NCI-H345 (cell line): ENCODE measurements at regions not wholly inside any gene's neighbourhood (a gene's known extent, or its start where the extent isn't known, plus 50 kb on each side); places are given as distances from the start of the nearest gene placed in this dataset.

Experiments
- DNase-seq: peaks from one replicate; lab custom pipeline; 2025; lab: John Stamatoyannopoulos, UW

- DNase-seq = no peak
Observed at GRCh38 chr2:226680719-226681118, 118.9 kb downstream of the IRS1 start.

GRCh38 chr2:226679389-226680065 lies 120.1 kb downstream of the IRS1 start:
- DNase-seq = no peak

- no peak for DNase-seq
Observed at GRCh38 chr2:226678422-226678821, 121.2 kb downstream of the IRS1 start.

GRCh38 chr2:226677080-226677479 lies 122.5 kb downstream of the IRS1 start:
- no peak for DNase-seq

- DNase-seq = no peak
Observed at GRCh38 chr2:226676618-226677017, 123.0 kb downstream of the IRS1 start.

- DNase-seq = no peak
Observed at GRCh38 chr2:226674123-226674522, 125.5 kb downstream of the IRS1 start.

GRCh38 chr2:226673314-226673723 lies 126.3 kb downstream of the IRS1 start:
- DNase-seq = no peak

- no peak for DNase-seq
Observed at GRCh38 chr2:226671141-226671676, 128.4 kb downstream of the IRS1 start.

GRCh38 chr2:226669905-226670304 lies 129.7 kb downstream of the IRS1 start:
- DNase-seq = no peak

GRCh38 chr2:226669249-226669648 lies 130.4 kb downstream of the IRS1 start:
- no peak for DNase-seq

- no peak for DNase-seq
Observed at GRCh38 chr2:226667736-226668135, 131.9 kb downstream of the IRS1 start.

- no peak for DNase-seq
Observed at GRCh38 chr2:226665306-226665831, 134.3 kb downstream of the IRS1 start.

GRCh38 chr2:226664661-226665060 lies 135.0 kb downstream of the IRS1 start:
- no peak for DNase-seq

GRCh38 chr2:226664140-226664539 lies 135.5 kb downstream of the IRS1 start:
- DNase-seq = no peak

GRCh38 chr2:226661789-226662545 lies 137.7 kb downstream of the IRS1 start:
- no peak for DNase-seq

GRCh38 chr2:226660526-226660925 lies 139.1 kb downstream of the IRS1 start:
- no peak for DNase-seq

GRCh38 chr2:226660124-226660523 lies 139.5 kb downstream of the IRS1 start:
- DNase-seq = no peak

GRCh38 chr2:226659410-226659809 lies 140.2 kb downstream of the IRS1 start:
- no peak for DNase-seq

GRCh38 chr2:226658555-226658954 lies 141.1 kb downstream of the IRS1 start:
- no peak for DNase-seq

- DNase-seq = no peak
Observed at GRCh38 chr2:226657340-226658053, 142.1 kb downstream of the IRS1 start.

- DNase-seq = no peak
Observed at GRCh38 chr2:226656367-226656766, 143.3 kb downstream of the IRS1 start.

GRCh38 chr2:226655871-226656270 lies 143.7 kb downstream of the IRS1 start:
- DNase-seq = no peak
